GM19395 (cell line): ENCODE measurements at regions not wholly inside any gene's neighbourhood (a gene's known extent, or its start where the extent isn't known, plus 50 kb on each side); places are given as distances from the start of the nearest gene placed in this dataset.

Source experiments
- ATAC-seq: cut with Tn5 transposase; IDR thresholded peaks from one replicate; pipeline ENCODE4 v1.9.1; 2021; ENCODE audit warnings: mild to moderate bottlenecking, moderate library complexity; ENCODE audit not compliant: unreplicated experiment

DNA sequence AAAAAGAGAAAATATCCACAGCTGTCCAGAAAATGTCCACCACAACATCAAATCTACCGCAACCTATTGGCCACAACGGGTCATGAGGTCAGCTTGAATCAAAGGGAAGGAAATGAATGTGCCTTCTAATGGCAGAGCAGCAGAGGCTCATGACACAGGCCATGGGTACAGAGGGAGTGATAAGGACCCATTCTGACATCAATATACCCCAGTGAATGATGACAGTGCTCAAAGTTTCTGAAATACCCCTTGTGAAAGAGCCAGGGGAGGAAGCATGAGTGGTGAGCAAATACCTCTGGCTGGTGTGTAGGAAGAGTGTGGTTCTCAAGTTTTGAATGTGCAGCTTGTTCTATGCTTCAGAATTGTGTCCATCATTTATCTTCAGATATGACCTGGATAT lies 348.2 kb downstream of the IRX1 start:
- no peak for ATAC-seq

DNA sequence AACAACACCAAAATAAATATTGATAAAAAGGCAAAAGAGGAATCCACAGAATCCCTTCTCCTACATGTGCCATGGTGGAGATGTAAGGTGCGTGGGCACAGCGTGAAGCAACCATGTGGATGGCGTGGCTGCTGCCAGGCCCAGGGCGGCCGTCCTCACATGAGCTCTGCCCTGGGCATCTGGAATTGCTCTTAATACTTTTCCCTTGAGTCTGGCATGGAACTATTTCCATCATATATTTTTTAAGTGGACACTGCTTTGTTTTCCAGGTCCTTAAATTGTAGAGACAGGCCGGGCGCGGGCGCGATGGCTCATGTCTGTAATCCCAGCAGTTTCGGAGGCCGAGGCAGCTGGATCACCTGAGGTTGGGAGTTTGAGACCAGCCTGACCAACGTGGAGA lies 349.3 kb downstream of the IRX1 start:
- no peak for ATAC-seq

DNA sequence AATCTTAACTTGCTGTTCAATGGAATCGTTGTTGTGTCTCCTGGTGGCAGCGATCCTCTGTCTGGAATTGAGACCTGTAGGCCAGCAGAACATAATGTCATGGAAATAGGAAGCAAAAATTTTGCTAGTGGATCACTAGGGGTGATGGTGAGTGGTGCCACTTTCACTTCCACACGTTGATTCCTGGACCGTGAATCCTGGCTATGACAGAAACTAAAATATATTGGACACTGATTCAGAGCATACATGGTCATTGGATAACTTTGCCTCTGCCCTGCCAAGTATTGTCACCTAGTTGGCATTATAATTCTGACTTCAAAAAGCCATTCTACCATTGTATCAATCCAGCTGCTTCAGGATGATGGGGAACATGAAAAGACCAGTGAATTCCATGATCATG lies 353.2 kb downstream of the IRX1 start:
- no peak for ATAC-seq

DNA sequence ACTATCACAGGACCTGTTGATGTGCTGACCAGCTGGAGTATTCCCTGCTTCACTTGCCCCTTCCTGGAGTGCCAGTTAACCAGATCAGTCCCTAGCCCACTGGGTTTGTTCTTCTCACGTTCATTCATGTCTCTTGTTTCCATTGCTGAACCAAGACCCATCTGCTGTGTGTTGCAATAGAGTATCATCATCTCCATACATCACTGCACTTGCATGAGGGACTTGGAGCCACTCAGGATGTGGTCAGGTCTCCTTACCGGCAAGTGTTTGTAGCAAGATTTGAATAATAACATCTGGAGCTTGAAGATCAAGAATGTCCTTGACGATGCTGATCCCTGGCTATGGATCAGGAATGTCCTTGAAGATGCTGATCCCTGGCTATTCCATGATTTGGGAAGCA lies 358.6 kb downstream of the IRX1 start:
- no peak for ATAC-seq

- no peak for ATAC-seq
These were observed 359.0 kb downstream of the IRX1 start for GRCh38 chr5:3954633-3955032.

DNA sequence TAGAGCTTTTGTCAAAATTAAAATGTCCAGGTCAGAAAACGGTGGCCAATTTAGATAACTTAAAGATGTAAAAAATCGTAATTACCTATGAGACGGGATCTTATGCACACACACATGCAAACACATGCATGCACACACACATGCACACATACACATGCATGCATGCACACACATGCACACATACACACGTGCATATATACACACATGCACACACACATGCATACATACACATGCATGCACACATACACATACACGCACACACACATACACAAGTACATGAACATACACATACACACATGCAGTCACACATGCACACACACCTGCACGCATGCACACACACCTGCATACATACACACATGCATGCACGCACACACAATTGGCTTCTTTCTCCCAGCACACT lies 362.0 kb downstream of the IRX1 start:
- ATAC-seq: no peak

- no peak for ATAC-seq
These were observed 362.8 kb downstream of the IRX1 start for GRCh38 chr5:3958389-3958788.

DNA sequence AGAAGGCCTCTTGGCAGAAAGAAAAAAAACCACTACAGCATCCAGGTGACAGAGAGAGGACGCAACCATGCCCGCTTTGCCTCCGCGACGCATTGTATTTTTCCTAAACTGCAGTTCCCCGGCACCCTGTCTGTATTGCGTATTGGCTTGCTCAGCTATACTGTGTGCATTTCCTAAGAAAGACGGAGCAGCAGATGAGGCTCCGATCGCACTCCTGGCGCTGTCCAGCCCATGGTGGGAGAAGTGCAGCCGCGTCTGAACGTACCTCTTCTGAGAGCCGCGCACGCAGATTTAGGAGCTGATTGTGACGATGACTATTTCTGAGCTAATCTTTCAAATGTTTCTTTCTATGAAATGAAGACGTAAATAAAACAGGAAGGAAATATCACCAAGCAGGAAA lies 366.5 kb downstream of the IRX1 start:
- no peak for ATAC-seq

GRCh38 chr5:3963652-3964051 lies 368.0 kb downstream of the IRX1 start:
- no peak for ATAC-seq

DNA sequence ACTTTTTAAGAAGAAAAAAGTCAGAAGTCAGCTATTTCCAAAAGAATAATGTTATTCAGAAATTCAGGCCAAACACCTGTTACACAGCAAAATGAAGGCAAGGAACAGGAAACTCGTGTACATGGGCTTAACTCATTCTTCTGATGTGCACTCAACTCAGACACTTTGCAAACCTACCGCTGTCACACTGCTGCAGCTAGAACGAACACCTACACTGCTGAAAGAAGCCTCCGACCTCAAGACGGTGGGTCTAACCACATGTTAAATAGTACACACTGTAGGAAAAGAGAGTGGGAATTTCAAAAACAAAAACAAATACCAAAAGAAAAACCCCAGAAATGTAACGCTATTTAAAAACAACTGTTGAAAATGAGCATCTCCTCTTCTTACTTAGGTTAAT lies 384.5 kb downstream of the IRX1 start:
- no peak for ATAC-seq

- ATAC-seq: no peak
These were observed 392.2 kb downstream of the IRX1 start for GRCh38 chr5:3987867-3988266.

DNA sequence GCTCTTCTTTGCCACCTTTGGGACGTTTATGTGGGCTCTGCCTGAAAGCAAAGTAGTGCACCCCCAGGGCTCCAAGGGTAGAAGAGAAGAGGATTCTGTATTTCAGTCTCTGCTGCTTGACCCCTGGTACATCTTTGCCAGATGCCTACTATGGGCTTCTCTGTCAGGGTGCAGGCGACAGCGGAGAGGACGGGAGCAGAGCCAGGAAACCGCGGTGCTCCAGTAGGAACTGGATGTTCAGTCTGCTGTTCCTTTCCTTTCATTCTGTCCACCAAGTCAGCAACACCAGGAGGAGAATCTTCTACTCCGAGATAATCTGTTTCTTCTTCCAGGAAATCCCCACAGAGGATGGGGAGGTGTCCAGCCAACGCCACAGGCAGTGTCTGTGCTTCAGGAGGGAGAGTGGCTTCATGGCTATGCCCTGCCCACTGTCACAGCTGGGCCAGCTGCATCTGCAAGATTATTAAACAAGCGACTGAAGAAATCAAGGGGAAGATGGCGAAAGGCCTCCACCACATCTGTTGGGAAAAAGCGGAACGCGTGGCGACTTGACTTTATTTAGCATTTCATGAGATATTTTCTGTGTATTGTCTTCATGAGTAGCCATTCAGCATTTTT lies 398.3 kb downstream of the IRX1 start:
- ATAC-seq: no peak

DNA sequence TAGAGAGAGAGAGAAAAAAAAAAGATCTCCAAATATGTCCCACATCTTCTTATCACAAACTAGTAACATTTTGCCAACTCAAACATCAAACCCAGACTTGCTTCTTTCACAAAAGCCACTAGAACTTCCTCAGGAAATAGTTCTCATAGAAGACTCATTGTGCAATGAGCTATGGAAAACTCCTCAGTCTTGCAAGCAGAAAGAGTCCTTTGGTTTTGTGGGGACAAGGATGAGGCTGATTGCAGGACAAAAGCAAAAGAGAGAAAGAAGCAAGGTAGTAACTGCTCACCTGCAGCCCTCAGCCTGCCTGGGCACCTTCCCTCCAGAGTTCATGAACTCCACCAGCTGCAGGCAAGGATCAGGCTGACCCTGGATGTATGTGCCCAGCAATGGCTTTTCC lies 399.0 kb downstream of the IRX1 start:
- ATAC-seq: no peak

GRCh38 chr5:3995954-3996619 lies 400.5 kb downstream of the IRX1 start:
- no peak for ATAC-seq

GRCh38 chr5:3996707-3997336 lies 401.2 kb downstream of the IRX1 start:
- no peak for ATAC-seq

GRCh38 chr5:3997670-3998069 lies 402.0 kb downstream of the IRX1 start:
- ATAC-seq: no peak

DNA sequence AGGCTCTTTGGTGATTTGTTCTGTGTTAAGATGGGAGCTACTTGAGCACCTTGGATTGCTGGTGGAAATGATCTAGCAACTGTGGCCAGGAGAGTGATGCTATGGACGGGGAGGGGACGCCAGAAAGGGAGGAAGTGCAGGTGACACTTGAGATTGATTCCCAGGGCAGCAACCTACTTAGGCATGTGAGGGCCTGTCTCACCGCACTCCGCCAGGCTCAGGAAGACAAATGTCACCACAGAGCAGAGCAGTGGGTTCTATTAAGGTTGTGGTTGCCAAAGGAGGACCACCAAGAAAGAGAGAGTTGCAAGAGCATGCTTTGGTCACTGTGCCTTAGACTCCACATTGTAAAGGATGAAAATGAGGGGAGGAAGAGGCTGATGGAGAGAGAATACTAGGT lies 404.3 kb downstream of the IRX1 start:
- ATAC-seq: no peak

GRCh38 chr5:4001004-4001403 lies 405.4 kb downstream of the IRX1 start:
- no peak for ATAC-seq

DNA sequence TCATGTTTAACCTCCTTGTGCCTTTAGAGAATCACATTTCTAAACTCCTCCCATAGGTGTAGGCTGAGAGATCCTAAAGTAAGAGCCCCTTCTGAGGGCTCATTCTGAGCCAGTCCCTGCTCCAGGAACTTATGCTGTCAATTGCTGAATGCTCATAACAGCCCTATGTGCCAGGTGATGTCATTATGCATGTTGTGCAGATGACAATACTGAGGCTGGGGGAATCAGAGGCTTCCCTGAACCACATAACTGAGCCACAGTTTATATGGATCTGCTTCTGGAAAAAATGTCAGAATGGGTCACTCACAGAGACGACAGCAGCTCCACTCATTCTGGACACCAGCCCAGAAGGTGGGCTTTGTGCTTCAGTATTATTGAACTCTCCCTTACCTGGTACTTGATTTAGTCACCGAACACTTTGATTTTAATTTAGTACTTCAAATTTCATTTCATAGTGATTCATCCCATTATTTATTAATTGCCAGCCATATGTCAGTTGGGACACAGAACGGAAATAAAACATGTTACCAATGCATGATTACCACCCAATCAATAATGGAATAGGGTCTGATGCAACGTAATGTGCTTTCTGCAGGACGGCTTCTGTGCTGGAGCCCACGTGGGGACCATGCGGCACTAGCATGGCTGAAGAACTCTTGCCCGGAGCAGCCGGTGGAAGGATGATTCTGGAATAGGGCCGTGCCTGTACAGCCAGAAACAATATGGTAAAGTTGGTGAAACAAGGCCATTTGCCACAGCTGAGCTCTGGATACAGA lies 406.3 kb downstream of the IRX1 start:
- no peak for ATAC-seq

GRCh38 chr5:4005335-4005734 lies 409.7 kb downstream of the IRX1 start:
- no peak for ATAC-seq

GRCh38 chr5:4007001-4007400 lies 411.4 kb downstream of the IRX1 start:
- no peak for ATAC-seq

DNA sequence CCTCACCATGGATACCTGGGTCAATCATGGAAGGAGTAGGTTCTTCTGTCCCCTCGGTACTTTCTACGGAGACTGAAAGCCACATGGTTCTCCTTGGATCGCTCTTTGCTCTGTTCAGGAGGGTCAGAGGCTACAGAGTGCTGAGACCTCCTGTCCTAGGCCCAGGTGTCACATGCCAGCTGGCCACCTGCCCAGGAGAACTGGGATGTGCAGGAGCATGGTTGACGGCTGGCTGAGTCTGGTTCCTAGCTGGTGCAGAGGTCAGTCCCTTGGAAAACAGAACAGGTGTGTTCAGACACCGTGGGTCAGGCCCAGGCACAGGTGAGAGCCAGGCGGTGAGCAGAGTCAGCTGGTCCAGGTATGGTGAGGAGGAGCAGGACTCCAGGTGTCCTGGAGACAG lies 416.3 kb downstream of the IRX1 start:
- ATAC-seq: no peak
